ENCODE measurements at regions not wholly inside any gene's neighbourhood (a gene's known extent, or its start where the extent isn't known, plus 50 kb on each side); places are given as distances from the start of the nearest gene placed in this dataset.

DNA sequence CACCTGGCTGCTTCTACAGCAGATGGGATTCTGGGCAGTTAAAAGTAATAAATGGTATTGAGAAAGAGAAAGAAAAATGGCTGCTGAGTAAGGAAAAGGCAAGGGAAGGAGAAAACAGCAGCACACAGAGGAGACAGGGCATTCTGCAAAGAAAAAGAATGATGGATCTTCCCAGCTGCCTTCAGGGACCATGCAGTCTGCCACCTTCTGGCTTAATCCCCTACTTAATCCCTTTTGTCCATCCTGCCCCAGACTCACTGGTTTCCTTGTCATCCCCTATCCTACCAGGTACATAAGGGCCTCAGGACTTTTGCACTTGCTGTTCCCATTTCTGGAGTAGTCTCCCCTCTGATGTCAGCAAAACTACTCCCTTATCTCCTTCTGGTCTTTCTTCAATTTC is 107.6 kb downstream of the GAS2L3 start:
- POLR2A ChIA-PET: no interaction called here
- Histone ChIP-seq H3K4me1 (replicated peaks in 1 of 2; ENCODE audit: control insufficient read depth in 2 of 2, insufficient read depth in 2 of 2, low read length in 2 of 2) (no peaks in the 10 kb centered on the region), H3K9ac (ENCODE audit: insufficient read depth in 1 of 2, low read depth in 2 of 2, low read length in 2 of 2) (no peak overlapping the region), H3K4me2 (ENCODE audit: insufficient read depth, low read length) (no peak overlapping the region), H3K4me3 (no peak overlapping the region), H3K9me1 (ENCODE audit: control insufficient read depth, insufficient read depth, low read length) (no peaks in the 10 kb centered on the region), H3K27me3 (ENCODE audit: control insufficient read depth in 2 of 2, insufficient read depth in 2 of 2, low read length in 2 of 2) (no peaks in the 10 kb centered on the region), H3K36me3 (ENCODE audit: control insufficient read depth, insufficient read depth, low read length) (no peaks in the 10 kb centered on the region), H3K27ac (ENCODE audit: extremely low read depth, low read depth, low read length) (no peak overlapping the region), H3K79me2 (ENCODE audit: control insufficient read depth, insufficient read depth, low read length) (no peaks in the 10 kb centered on the region), H2AFZ (ENCODE audit: low read depth, low read length) (no peak overlapping the region), H3K9me3 (replicated peaks; ENCODE audit: control insufficient read depth, insufficient read depth, low read depth, low read length) (no peaks in the 10 kb centered on the region), H4K20me1 (replicated peaks; ENCODE audit: control insufficient read depth, insufficient read depth, low read length) (no peaks in the 10 kb centered on the region)
- ATAC-seq (no peak), FAIRE-seq (no peak), DNase-seq (ENCODE audit: extremely low read depth in 1 of 4, low spot score in 3 of 4) (no peak)
- TF ChIP-seq NFE2L1 (tag; IDR thresholded peaks at IDR 0.05; ENCODE audit: borderline replicate concordance, low read depth) (no peak), TCF7L2 (IDR thresholded peaks at IDR 0.05; ENCODE audit: low read depth, low read length) (no peak), HSF4 (CRISPR knock-in tag; IDR thresholded peaks at IDR 0.05; ENCODE audit: borderline replicate concordance) (no peak), ERF (CRISPR knock-in tag; IDR thresholded peaks at IDR 0.05) (no peak)
- TF ChIP-seq, protein P1, sequence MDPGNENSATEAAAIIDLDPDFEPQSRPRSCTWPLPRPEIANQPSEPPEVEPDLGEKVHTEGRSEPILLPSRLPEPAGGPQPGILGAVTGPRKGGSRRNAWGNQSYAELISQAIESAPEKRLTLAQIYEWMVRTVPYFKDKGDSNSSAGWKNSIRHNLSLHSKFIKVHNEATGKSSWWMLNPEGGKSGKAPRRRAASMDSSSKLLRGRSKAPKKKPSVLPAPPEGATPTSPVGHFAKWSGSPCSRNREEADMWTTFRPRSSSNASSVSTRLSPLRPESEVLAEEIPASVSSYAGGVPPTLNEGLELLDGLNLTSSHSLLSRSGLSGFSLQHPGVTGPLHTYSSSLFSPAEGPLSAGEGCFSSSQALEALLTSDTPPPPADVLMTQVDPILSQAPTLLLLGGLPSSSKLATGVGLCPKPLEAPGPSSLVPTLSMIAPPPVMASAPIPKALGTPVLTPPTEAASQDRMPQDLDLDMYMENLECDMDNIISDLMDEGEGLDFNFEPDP (CRISPR knock-in tag; IDR thresholded peaks at IDR 0.05): no peak
- BruUV-seq (replicated peaks): no TSS peak
- intact Hi-C loops (cut with micrococcal nuclease): no loop called here
- CTCF ChIA-PET (ENCODE audit: low intra/inter-chr PET ratio): no interaction called here
- in situ Hi-C loops (cut with MboI): no loop called here

- Histone ChIP-seq H3K9me3 (replicated peaks; ENCODE audit: control insufficient read depth, insufficient read depth, low read depth, low read length) (no peaks in the 10 kb centered on the region), H3K79me2 (ENCODE audit: control insufficient read depth, insufficient read depth, low read length) (no peaks in the 10 kb centered on the region), H3K27ac (ENCODE audit: extremely low read depth, low read depth, low read length) (no peak overlapping the region), H3K9me1 (ENCODE audit: control insufficient read depth, insufficient read depth, low read length) (no peaks in the 10 kb centered on the region), H3K9ac (ENCODE audit: insufficient read depth in 1 of 2, low read depth in 2 of 2, low read length in 2 of 2) (no peak overlapping the region), H4K20me1 (replicated peaks; ENCODE audit: control insufficient read depth, insufficient read depth, low read length) (no peaks in the 10 kb centered on the region), H3K36me3 (ENCODE audit: control insufficient read depth, insufficient read depth, low read length) (no peaks in the 10 kb centered on the region), H2AFZ (ENCODE audit: low read depth, low read length) (no peak overlapping the region), H3K4me2 (ENCODE audit: insufficient read depth, low read length) (no peak overlapping the region), H3K4me1 (replicated peaks in 1 of 2; ENCODE audit: control insufficient read depth in 2 of 2, insufficient read depth in 2 of 2, low read length in 2 of 2) (no peaks in the 10 kb centered on the region), H3K4me3 (no peak overlapping the region), H3K27me3 (ENCODE audit: control insufficient read depth in 2 of 2, insufficient read depth in 2 of 2, low read length in 2 of 2) (no peaks in the 10 kb centered on the region)
- in situ Hi-C loops (cut with MboI) (no loop called here), intact Hi-C loops (cut with micrococcal nuclease) (no loop called here)
- FAIRE-seq (no peak), ATAC-seq (no peak), DNase-seq (ENCODE audit: extremely low read depth in 1 of 4, low spot score in 3 of 4) (no peak)
- CTCF ChIA-PET (ENCODE audit: low intra/inter-chr PET ratio): no interaction called here
- POLR2A ChIA-PET: interaction anchor here (0.5 kb wide), 1 partner anchor 85 kb away, joined by 3 read pairs; no protein-coding TSS in a partner anchor
- 0% methylated on average over 2 of the region's 2 CpGs for WGBS (ENCODE audit: insufficient coverage, low coverage, missing lambda C conversion rate)
- BruUV-seq (replicated peaks): no TSS peak
- TF ChIP-seq ARID2 (IDR thresholded peaks at IDR 0.05): no peak
- TF ChIP-seq GMEB1 (CRISPR knock-in tag; IDR thresholded peaks at IDR 0.05): no peak
- TF ChIP-seq ESRRA (IDR thresholded peaks at IDR 0.05; ENCODE audit: borderline replicate concordance, low read depth): no peak
- TF ChIP-seq SMC3 (conservative IDR thresholded peaks at IDR 0.05; ENCODE audit: insufficient read depth, low read depth, low read length): no peak
- TF ChIP-seq, protein P2, sequence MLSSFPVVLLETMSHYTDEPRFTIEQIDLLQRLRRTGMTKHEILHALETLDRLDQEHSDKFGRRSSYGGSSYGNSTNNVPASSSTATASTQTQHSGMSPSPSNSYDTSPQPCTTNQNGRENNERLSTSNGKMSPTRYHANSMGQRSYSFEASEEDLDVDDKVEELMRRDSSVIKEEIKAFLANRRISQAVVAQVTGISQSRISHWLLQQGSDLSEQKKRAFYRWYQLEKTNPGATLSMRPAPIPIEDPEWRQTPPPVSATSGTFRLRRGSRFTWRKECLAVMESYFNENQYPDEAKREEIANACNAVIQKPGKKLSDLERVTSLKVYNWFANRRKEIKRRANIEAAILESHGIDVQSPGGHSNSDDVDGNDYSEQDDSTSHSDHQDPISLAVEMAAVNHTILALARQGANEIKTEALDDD (IDR thresholded peaks at IDR 0.05): no peak
- no peak for TF ChIP-seq ATF7 (IDR thresholded peaks at IDR 0.05)
These were observed 108.7 kb downstream of the GAS2L3 start for GRCh38 chr12:100682178-100682577.

Measured in K562 (cell line).